H9 (cell line): ENCODE measurements at regions not wholly inside any gene's neighbourhood (a gene's known extent, or its start where the extent isn't known, plus 50 kb on each side); places are given as distances from the start of the nearest gene placed in this dataset.

Experiments
- DNase-seq: peaks from one replicate; pipeline ENCODE4 v3.0.0-alpha.2; 2017
- H2AFZ ChIP-seq: one replicate; pipeline ENCODE4 v1.6.1; 2013; ENCODE audit warnings: mild to moderate bottlenecking, low read length, control low read depth, moderate library complexity
- H2AK5ac ChIP-seq: 2 replicates; pipeline ENCODE4 v1.6.1; 2013; ENCODE audit warnings: low read length, control low read depth, mixed read lengths; ENCODE audit not compliant: insufficient read length
- H2BK120ac ChIP-seq: one replicate; pipeline ENCODE4 v1.6.1; 2013; ENCODE audit warnings: low read depth, mild to moderate bottlenecking, low read length, control low read depth, inconsistent platforms; ENCODE audit not compliant: poor library complexity, severe bottlenecking
- H2BK12ac ChIP-seq: 2 replicates; pipeline ENCODE4 v1.6.1; 2013; ENCODE audit warnings: low read length, control low read depth, mixed read lengths, low read depth; ENCODE audit not compliant: insufficient read length
- H2BK15ac ChIP-seq: 2 replicates; pipeline ENCODE4 v1.6.1; 2013; ENCODE audit warnings: low read depth, low read length, control low read depth
- H2BK20ac ChIP-seq: one replicate; pipeline ENCODE4 v1.6.1; 2013; ENCODE audit warnings: low read depth, mild to moderate bottlenecking, low read length, control low read depth, inconsistent platforms; ENCODE audit not compliant: poor library complexity, severe bottlenecking
- H2BK5ac ChIP-seq: 2 replicates; pipeline ENCODE4 v1.6.1; 2013; ENCODE audit warnings: low read length, control low read depth, mixed read lengths; ENCODE audit not compliant: insufficient read length
- H3K14ac ChIP-seq: 2 replicates; pipeline ENCODE4 v1.6.1; 2013; ENCODE audit warnings: low read length, control low read depth; ENCODE audit not compliant: insufficient read depth
- H3K18ac ChIP-seq: 2 replicates; pipeline ENCODE4 v1.6.1; 2013; ENCODE audit warnings: low read depth, mild to moderate bottlenecking, mixed read lengths, low read length, control low read depth; ENCODE audit not compliant: insufficient read length
- H3K23ac ChIP-seq: 2 replicates; pipeline ENCODE4 v1.6.1; 2013; ENCODE audit warnings: low read length, control low read depth, mixed read lengths, low read depth; ENCODE audit not compliant: insufficient read length
- H3K23me2 ChIP-seq: 2 replicates; pipeline ENCODE4 v1.6.1; 2013; ENCODE audit warnings: low read depth, mild to moderate bottlenecking, mixed read lengths, low read length, control low read depth; ENCODE audit not compliant: insufficient read length, poor library complexity, severe bottlenecking
- H3K27ac ChIP-seq: 2 replicates; pipeline ENCODE4 v1.5.1; 2013; ENCODE audit warnings: low read length, control low read depth, mixed read lengths, low read depth; ENCODE audit not compliant: insufficient read length
- H3K27me3 ChIP-seq: 2 replicates; pipeline ENCODE4 v1.6.1; 2013; ENCODE audit warnings: low read length, control low read depth, inconsistent platforms; ENCODE audit not compliant: insufficient read depth
- H3K4ac ChIP-seq: 2 replicates; pipeline ENCODE4 v1.6.1; 2013; ENCODE audit warnings: low read depth, mild to moderate bottlenecking, control low read depth, inconsistent platforms, low read length, moderate library complexity
- H3K4me1 ChIP-seq: 2 replicates; pipeline ENCODE4 v1.6.1; 2013; ENCODE audit warnings: low read length, control low read depth, inconsistent platforms; ENCODE audit not compliant: insufficient read depth
- H3K4me2 ChIP-seq: 2 replicates; pipeline ENCODE4 v1.6.1; 2013; ENCODE audit warnings: low read length, control low read depth, mixed read lengths; ENCODE audit not compliant: insufficient read length, insufficient read depth
- H3K56ac ChIP-seq: 2 replicates; pipeline ENCODE4 v1.6.1; 2013; ENCODE audit warnings: low read depth, mild to moderate bottlenecking, mixed read lengths, low read length, control low read depth; ENCODE audit not compliant: insufficient read length
- H3K79me1 ChIP-seq: 2 replicates; pipeline ENCODE4 v1.6.1; 2013; ENCODE audit warnings: low read depth, mild to moderate bottlenecking, moderate library complexity, low read length, control low read depth, inconsistent platforms; ENCODE audit not compliant: insufficient read depth, poor library complexity, severe bottlenecking
- H3K79me2 ChIP-seq: 2 replicates; pipeline ENCODE4 v1.6.1; 2013; ENCODE audit warnings: low read length, control low read depth, inconsistent platforms; ENCODE audit not compliant: insufficient read depth
- H3K9ac ChIP-seq: 2 replicates; pipeline ENCODE4 v1.6.1; 2013; ENCODE audit warnings: low read length, control low read depth, mixed read lengths; ENCODE audit not compliant: insufficient read length; ENCODE audit errors: extremely low read depth
- H3K9me3 ChIP-seq: one replicate; pipeline ENCODE4 v1.6.1; 2013; ENCODE audit warnings: low read depth, low read length, inconsistent platforms; ENCODE audit not compliant: control insufficient read depth
- H3T11ph ChIP-seq: one replicate; pipeline ENCODE4 v1.6.1; 2013; ENCODE audit warnings: mild to moderate bottlenecking, low read length, control low read depth, inconsistent platforms
- H4K20me1 ChIP-seq: one replicate; pipeline ENCODE4 v1.6.1; 2013; ENCODE audit not compliant: control insufficient read depth, insufficient read length, insufficient read depth
- H4K5ac ChIP-seq: 2 replicates; pipeline ENCODE4 v1.6.1; 2013; ENCODE audit warnings: low read depth, mild to moderate bottlenecking, mixed read lengths, low read length, control low read depth; ENCODE audit not compliant: insufficient read length
- H4K8ac ChIP-seq: replicated peaks from 2 replicates; pipeline ENCODE4 v1.6.1; 2013; ENCODE audit warnings: low read length, control low read depth, mixed read lengths, low read depth; ENCODE audit not compliant: insufficient read length
- H4K91ac ChIP-seq: 2 replicates; pipeline ENCODE4 v1.6.1; 2013; ENCODE audit warnings: low read depth, mild to moderate bottlenecking, moderate library complexity, mixed read lengths, low read length, control low read depth; ENCODE audit not compliant: insufficient read length
- H3K27ac Mint-ChIP-seq, 3 experiments: 2 replicates in 2 of 3; 3 replicates in 1 of 3; pipeline ENCODE4 v1.8.0; 2020 to 2021; ENCODE audit warnings: mixed read lengths in 3 of 3, mild to moderate bottlenecking in 1 of 3, moderate library complexity in 1 of 3
- H3K27me3 Mint-ChIP-seq: 2 replicates; pipeline ENCODE4 v1.8.0; 2021; ENCODE audit warnings: low read depth, mild to moderate bottlenecking, moderate library complexity, mixed read lengths
- H3K36me3 Mint-ChIP-seq, 3 experiments: 2 replicates in 2 of 3; 3 replicates in 1 of 3; pipeline ENCODE4 v1.8.0; 2020 to 2021; ENCODE audit warnings: low read depth in 3 of 3, mixed read lengths in 3 of 3; ENCODE audit not compliant: insufficient read depth in 1 of 3
- H3K4me1 Mint-ChIP-seq, 2 experiments: 2 replicates each; pipeline ENCODE4 v1.8.0; 2020; ENCODE audit warnings: mixed read lengths in 2 of 2
- H3K4me3 Mint-ChIP-seq, 2 experiments: 2 replicates in 1 of 2; 3 replicates in 1 of 2; pipeline ENCODE4 v1.8.0; 2020 to 2021; ENCODE audit warnings: mild to moderate bottlenecking in 2 of 2, mixed read lengths in 2 of 2, moderate library complexity in 1 of 2
- H3K9me3 Mint-ChIP-seq, 2 experiments: 2 replicates in 1 of 2; 3 replicates in 1 of 2; pipeline ENCODE4 v1.8.0; 2020; ENCODE audit warnings: mild to moderate bottlenecking in 2 of 2, mixed read lengths in 2 of 2, moderate library complexity in 1 of 2
- WGBS: extraction: QIAGEN DNeasy Blood & Tissue Kit; methylation state at CpG from one replicate; pipeline ENCODE4 v1.1.7; 2013; ENCODE audit warnings: missing lambda C conversion rate, low lambda C conversion rate, mixed read lengths; ENCODE audit not compliant: insufficient read length; ENCODE audit errors: extremely low coverage; 5-methylcytosine and 5-hydroxymethylcytosine counted together
- TF ChIP-seq, protein P1 (sequence below): fragments of 200-600 bp; sonication (generic); conservative IDR thresholded peaks from 3 replicates; pipeline ENCODE4 v1.8.0; 2021; ENCODE audit warnings: antibody characterized with exemption, mild to moderate bottlenecking

DNA sequence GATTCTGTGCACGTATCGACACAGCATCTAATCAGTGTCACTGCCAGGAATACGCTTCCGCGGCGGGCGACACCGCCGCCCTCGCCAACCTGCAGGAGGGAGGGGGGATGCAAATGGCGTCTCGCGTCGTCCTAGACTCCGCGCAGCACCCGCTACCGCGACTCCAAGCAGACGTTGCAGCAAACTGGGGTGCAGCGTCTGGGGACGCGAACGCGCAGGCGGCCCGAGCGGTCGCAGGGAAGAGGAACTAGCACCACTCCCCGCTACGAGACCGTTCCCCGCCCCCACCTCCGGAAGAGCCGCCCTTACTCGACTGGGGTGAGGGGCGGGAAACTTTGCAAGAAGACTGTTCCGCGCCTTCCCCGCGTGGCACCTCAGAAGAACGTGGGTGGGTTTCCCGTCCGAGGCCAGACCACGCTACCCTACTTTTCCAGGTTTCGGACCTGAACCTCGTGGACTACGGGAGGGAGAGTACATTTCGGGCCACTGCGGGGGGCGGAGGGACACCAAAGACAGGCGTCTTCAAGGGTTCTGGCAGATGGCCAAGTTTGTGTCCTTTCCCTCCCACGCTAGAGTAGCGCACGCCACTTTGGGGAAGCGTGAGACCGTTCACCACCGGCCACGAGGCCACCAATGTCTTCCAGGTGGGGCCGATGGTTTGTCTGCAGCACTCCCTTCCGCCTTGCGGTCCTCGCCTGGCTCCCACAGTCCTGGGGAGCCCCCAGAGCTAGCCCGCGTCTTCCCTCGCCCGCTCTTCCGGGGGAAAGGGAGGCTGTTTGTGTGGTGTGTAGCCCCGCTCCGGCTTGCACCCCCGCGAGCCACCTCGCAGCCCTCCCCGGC, 78.0 kb upstream of the BCOR start:
- H3K4me2 ChIP-seq = peak overlapping the region; percentile 94
- peaks cover 21% of the 10 kb centered on the region; the same call in 1 of the 2 replicates for H3K27me3 ChIP-seq
- Mint-ChIP-seq H3K27me3 (peaks cover 63% of the 10 kb centered on the region), H3K36me3 (peaks cover 4 to 9% (median 7%) of the 10 kb centered on the region in 3 experiments; a peak in 5 of 7 replicates), H3K9me3 (peaks cover 50 to 52% of the 10 kb centered on the region in 2 experiments), H3K27ac (peak overlapping the region in 2 of 3 experiments; percentile 67 to 80; a peak in 2 of 7 replicates), H3K4me3 (peak overlapping the region; percentile 69 to 78), H3K4me1 (peaks cover 25 to 28% of the 10 kb centered on the region in 2 experiments)
- H2AFZ ChIP-seq = no peak overlapping the region
- peak; percentile 69 for DNase-seq
- no CpG with 5 or more reads among the region's 74 CpGs for WGBS
- H3K4me1 ChIP-seq = peaks cover 4% of the 10 kb centered on the region
- no peak overlapping the region for H3T11ph ChIP-seq
- H3K14ac ChIP-seq = peak overlapping the region; percentile 13
- H3K23ac ChIP-seq = no peak overlapping the region
- H4K8ac ChIP-seq = no peak overlapping the region
- no peak overlapping the region for H3K56ac ChIP-seq
- peaks cover 30% of the 10 kb centered on the region for H3K23me2 ChIP-seq
- H4K5ac ChIP-seq = no peak overlapping the region
- H3K18ac ChIP-seq = peak overlapping the region; percentile 52
- H2BK5ac ChIP-seq = no peak overlapping the region
- no peaks in the 10 kb centered on the region for H3K9me3 ChIP-seq
- no peak overlapping the region for H3K27ac ChIP-seq
- H3K9ac ChIP-seq = peak overlapping the region; percentile 35
- H2BK120ac ChIP-seq = no peak overlapping the region
- H3K79me1 ChIP-seq = no peaks in the 10 kb centered on the region
- H3K79me2 ChIP-seq = no peaks in the 10 kb centered on the region
- no peak overlapping the region for H2BK20ac ChIP-seq
- no peak overlapping the region for H3K4ac ChIP-seq
- H2BK12ac ChIP-seq = peak overlapping the region; percentile 47
- peak overlapping the region; percentile 29 for H4K91ac ChIP-seq
- H2BK15ac ChIP-seq = no peak overlapping the region
- H2AK5ac ChIP-seq = no peak overlapping the region
- H4K20me1 ChIP-seq = no peaks in the 10 kb centered on the region
- TF ChIP-seq, protein P1, sequence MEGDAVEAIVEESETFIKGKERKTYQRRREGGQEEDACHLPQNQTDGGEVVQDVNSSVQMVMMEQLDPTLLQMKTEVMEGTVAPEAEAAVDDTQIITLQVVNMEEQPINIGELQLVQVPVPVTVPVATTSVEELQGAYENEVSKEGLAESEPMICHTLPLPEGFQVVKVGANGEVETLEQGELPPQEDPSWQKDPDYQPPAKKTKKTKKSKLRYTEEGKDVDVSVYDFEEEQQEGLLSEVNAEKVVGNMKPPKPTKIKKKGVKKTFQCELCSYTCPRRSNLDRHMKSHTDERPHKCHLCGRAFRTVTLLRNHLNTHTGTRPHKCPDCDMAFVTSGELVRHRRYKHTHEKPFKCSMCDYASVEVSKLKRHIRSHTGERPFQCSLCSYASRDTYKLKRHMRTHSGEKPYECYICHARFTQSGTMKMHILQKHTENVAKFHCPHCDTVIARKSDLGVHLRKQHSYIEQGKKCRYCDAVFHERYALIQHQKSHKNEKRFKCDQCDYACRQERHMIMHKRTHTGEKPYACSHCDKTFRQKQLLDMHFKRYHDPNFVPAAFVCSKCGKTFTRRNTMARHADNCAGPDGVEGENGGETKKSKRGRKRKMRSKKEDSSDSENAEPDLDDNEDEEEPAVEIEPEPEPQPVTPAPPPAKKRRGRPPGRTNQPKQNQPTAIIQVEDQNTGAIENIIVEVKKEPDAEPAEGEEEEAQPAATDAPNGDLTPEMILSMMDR = no peak
